ENCODE measurements at regions not wholly inside any gene's neighbourhood (a gene's known extent, or its start where the extent isn't known, plus 50 kb on each side); places are given as distances from the start of the nearest gene placed in this dataset.

GRCh38 chr1:209343511-209343910 is 240.0 kb upstream of the CAMK1G start:
- no peak for TF ChIP-seq POLR2AphosphoS5 (IDR thresholded peaks at IDR 0.05; ENCODE audit: low read depth, low read length)
- TF ChIP-seq REST (IDR thresholded peaks at IDR 0.05; ENCODE audit: insufficient read depth in 1 of 2, low read depth in 2 of 2, low read length in 1 of 2), result no peak
